ENCODE measurements at regions not wholly inside any gene's neighbourhood (a gene's known extent, or its start where the extent isn't known, plus 50 kb on each side); places are given as distances from the start of the nearest gene placed in this dataset.
"Not testable (repeated sequence)": the region's sequence is repeated elsewhere in the genome, so short reads cannot be mapped to it uniquely, and the experiment has no call there.

- no peak for DNase-seq
Measured at GRCh38 chr12:126953365-126953889, 1313.5 kb upstream of the TMEM132C start.

GRCh38 chr12:126960221-126960620, 1306.7 kb upstream of the TMEM132C start:
- DNase-seq = no peak

- no peak for DNase-seq
Measured at GRCh38 chr12:126960709-126961108, 1306.3 kb upstream of the TMEM132C start.

- no peak for DNase-seq
Measured at GRCh38 chr12:126963825-126964224, 1303.1 kb upstream of the TMEM132C start.

GRCh38 chr12:126966498-126966897, 1300.5 kb upstream of the TMEM132C start:
- no peak for DNase-seq

GRCh38 chr12:126967152-126967551, 1299.8 kb upstream of the TMEM132C start:
- no peak for DNase-seq

GRCh38 chr12:126974779-126975178, 1292.2 kb upstream of the TMEM132C start:
- DNase-seq = no peak

GRCh38 chr12:126976579-126976978, 1290.4 kb upstream of the TMEM132C start:
- no peak for DNase-seq

GRCh38 chr12:126979564-126979963, 1287.4 kb upstream of the TMEM132C start:
- not testable (repeated sequence) for DNase-seq

- DNase-seq = no peak
Measured at GRCh38 chr12:126982707-126983106, 1284.3 kb upstream of the TMEM132C start.

GRCh38 chr12:126983735-126984134, 1283.2 kb upstream of the TMEM132C start:
- not testable (repeated sequence) for DNase-seq

- not testable (repeated sequence) for DNase-seq
Measured at GRCh38 chr12:126985663-126986062, 1281.3 kb upstream of the TMEM132C start.

GRCh38 chr12:126989532-126989931, 1277.4 kb upstream of the TMEM132C start:
- no peak for DNase-seq

- DNase-seq = no peak
Measured at GRCh38 chr12:126993898-126994297, 1273.1 kb upstream of the TMEM132C start.

GRCh38 chr12:126994599-126994998, 1272.4 kb upstream of the TMEM132C start:
- DNase-seq = no peak

- DNase-seq = no peak
Measured at GRCh38 chr12:126998031-126998430, 1268.9 kb upstream of the TMEM132C start.

- DNase-seq = no peak
Measured at GRCh38 chr12:126998747-126999285, 1268.2 kb upstream of the TMEM132C start.

GRCh38 chr12:126999352-126999751, 1267.6 kb upstream of the TMEM132C start:
- no peak for DNase-seq

GRCh38 chr12:127005406-127005805, 1261.6 kb upstream of the TMEM132C start:
- no peak for DNase-seq

GRCh38 chr12:127006972-127007371, 1260.0 kb upstream of the TMEM132C start:
- DNase-seq = no peak

- no peak for DNase-seq
Measured at GRCh38 chr12:127008755-127009403, 1258.1 kb upstream of the TMEM132C start.

- DNase-seq = no peak
Measured at GRCh38 chr12:127012109-127012508, 1254.9 kb upstream of the TMEM132C start.

- no peak for DNase-seq
Measured at GRCh38 chr12:127013197-127013596, 1253.8 kb upstream of the TMEM132C start.

- DNase-seq = no peak
Measured at GRCh38 chr12:127014079-127014478, 1252.9 kb upstream of the TMEM132C start.

GRCh38 chr12:127024791-127025190, 1242.2 kb upstream of the TMEM132C start:
- DNase-seq = no peak

Measured in NCI-H1092 treated with DMSO at 0.1 percent for 48 hours (cell line).